Left cardiac atrium (tissue), 4 donors: ENCODE measurements at regions not wholly inside any gene's neighbourhood (a gene's known extent, or its start where the extent isn't known, plus 50 kb on each side); places are given as distances from the start of the nearest gene placed in this dataset.
"Not testable (repeated sequence)": the region's sequence is repeated elsewhere in the genome, so short reads cannot be mapped to it uniquely, and the experiment has no call there.

Experiments used
- ATAC-seq, 2 donors: fragments of 200-7000 bp; cut with Tn5 transposase; one replicate each; pipeline ENCODE4 v1.9.1; 2020; ENCODE audit warnings: mild to moderate bottlenecking in 2 of 2, moderate library complexity in 2 of 2
- DNase-seq: peaks from one replicate; pipeline ENCODE4 v3.0.0-alpha.2; 2020
- intact Hi-C, 2 donors: fragments of 100-400 bp; cut with DNase I; formaldehyde crosslinking; loops; one replicate each; pipeline versions ENCODE4 v1.14.1 to v1.15.1; 2022 to 2023
- donor health status: DM: no; HTN: yes; CAD: no.
- donor health status: DM: no; HTN: yes; CAD: no; lungs with severe emphysema.
- donor health status: DM: yes; HTN: yes; CAD: no.
- donor health status: Dilated cardiomyopathy.

GRCh38 chrX:76977452-76977851 is 469.7 kb upstream of the FGF16 start:
- ATAC-seq: no peak

GRCh38 chrX:76987381-76987780 is 459.8 kb upstream of the FGF16 start:
- ATAC-seq (no peak), DNase-seq (no peak)
- intact Hi-C loops: no loop called here

More at GRCh38 chrX:76977452-76977851, 469.7 kb upstream of the FGF16 start:
- intact Hi-C loops: no loop called here
- DNase-seq: no peak

GRCh38 chrX:76996641-76997040 is 450.5 kb upstream of the FGF16 start:
- ATAC-seq (no peak), DNase-seq (no peak)
- intact Hi-C loops: no loop called here

GRCh38 chrX:77003530-77003929 is 443.7 kb upstream of the FGF16 start:
- peak in 1 of 2 donors; percentile 32 for ATAC-seq
- no peak for DNase-seq
- intact Hi-C loops: no loop called here

GRCh38 chrX:77003956-77004355 is 443.2 kb upstream of the FGF16 start:
- DNase-seq: no peak
- intact Hi-C loops: no loop called here
- ATAC-seq: peak in 1 of 2 donors; percentile 82

GRCh38 chrX:77009691-77010090 is 437.5 kb upstream of the FGF16 start:
- DNase-seq (no peak), ATAC-seq (peak in 1 of 2 donors; percentile 78)
- intact Hi-C loops: no loop called here

- intact Hi-C loops: no loop called here
- no peak for ATAC-seq
- DNase-seq: no peak
Measured at GRCh38 chrX:77014377-77015372, 432.5 kb upstream of the FGF16 start.

- intact Hi-C loops: no loop called here
- DNase-seq: no peak
- no peak for ATAC-seq
Measured at GRCh38 chrX:77017093-77017492, 430.1 kb upstream of the FGF16 start.

DNA sequence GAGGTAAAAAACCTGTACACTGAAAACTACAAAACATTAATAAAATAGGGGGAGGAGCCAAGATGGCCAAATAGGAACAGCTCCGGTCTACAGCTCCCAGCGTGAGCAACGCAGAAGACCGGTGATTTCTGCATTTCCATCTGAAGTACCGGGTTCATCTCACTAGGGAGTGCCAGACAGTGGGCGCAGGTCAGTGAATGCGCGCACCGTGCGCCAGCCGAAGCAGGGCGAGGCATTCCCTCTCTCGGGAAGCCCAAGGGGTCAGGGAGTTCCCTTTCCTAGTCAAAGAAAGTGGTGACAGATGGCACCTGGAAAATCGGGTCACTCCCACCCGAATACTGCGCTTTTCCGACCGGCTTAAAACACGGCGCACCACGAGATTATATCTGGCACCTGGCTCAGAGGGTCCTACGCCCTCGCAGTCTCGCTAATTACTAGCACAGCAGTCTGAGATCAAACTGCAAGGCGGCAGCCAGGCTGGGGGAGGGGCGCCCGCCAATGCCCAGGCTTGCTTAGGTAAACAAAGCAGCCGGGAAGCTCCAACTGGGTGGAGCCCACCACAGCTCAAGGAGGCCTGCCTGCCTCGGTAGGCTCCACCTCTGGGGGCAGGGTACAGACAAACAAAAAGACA is 400.9 kb upstream of the FGF16 start:
- intact Hi-C loops, DNase-seq, ATAC-seq: not testable (repeated sequence)

DNA sequence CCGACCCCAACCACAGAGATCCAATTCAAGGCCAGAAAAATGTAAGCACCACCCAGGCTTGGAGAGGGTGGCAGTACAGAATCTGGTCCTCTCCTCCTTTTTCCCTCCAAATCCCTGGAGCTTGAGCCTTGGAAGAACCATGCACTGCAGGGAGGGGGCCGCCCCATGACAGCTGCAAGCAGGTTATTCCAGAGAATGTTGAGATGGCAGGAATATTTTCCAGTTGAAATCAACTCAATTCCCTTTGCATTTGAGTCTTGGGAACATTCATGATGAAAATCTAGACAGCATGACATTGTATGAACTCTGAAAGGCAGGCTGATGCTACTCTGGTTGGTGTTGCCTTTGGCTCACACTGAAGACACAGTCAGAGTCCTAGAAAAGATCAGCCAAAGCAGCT is 386.6 kb upstream of the FGF16 start:
- intact Hi-C loops: no loop called here
- no peak for ATAC-seq
- DNase-seq: no peak

GRCh38 chrX:77061022-77061421 is 386.2 kb upstream of the FGF16 start:
- ATAC-seq (no peak), DNase-seq (no peak)
- intact Hi-C loops: no loop called here

DNA sequence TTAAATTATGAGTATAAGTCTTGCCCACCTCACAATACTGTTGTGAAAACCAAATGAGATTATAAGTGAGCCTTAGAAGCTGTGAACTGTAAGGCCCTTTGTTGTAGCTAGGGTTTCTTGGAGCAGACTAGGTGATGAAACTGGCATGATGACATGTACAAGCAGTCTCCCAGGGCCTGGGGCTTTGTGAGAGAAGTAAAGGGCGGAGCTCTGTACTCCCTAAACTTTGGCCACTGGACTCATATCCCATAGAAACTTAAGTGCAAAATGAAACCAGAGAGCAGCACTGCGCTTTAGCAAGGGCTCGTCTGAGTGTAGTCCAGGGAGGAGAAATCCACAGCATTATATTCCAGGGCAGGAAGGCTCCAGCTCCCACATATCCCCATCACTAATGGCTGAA is 385.6 kb upstream of the FGF16 start:
- DNase-seq (no peak), ATAC-seq (peak in 1 of 2 donors; percentile 59)

GRCh38 chrX:77065896-77066295 is 381.3 kb upstream of the FGF16 start:
- no peak for ATAC-seq
- intact Hi-C loops: no loop called here
- no peak for DNase-seq

More for the DNA sequence above, 385.6 kb upstream of the FGF16 start:
- intact Hi-C loops: no loop called here

GRCh38 chrX:77070202-77070918 is 376.8 kb upstream of the FGF16 start:
- ATAC-seq: no peak
- intact Hi-C loops: no loop called here
- no peak for DNase-seq

DNA sequence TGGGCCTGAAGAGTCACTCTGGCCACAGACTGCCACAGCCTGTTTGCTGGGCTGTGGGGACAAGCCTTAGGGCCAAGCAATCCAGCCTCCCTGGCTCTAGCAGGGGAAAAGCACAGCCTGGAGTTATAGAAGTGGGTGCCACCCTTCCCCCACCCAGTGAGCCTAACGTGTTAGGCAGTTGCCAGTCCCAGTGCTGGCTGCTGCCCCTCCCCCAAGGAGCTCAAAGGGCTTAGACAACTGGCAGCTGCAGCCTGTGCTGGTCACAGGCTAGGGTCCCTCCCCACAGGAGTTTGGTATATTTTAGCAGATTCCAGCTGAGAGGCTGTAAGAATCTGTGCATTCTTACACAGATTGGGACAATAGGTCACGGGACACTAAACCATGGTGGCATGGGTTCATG is 370.3 kb upstream of the FGF16 start:
- no peak for ATAC-seq
- intact Hi-C loops: no loop called here
- DNase-seq: no peak

GRCh38 chrX:77081237-77081636 is 366.0 kb upstream of the FGF16 start:
- DNase-seq, ATAC-seq, intact Hi-C loops: not testable (repeated sequence)

DNA sequence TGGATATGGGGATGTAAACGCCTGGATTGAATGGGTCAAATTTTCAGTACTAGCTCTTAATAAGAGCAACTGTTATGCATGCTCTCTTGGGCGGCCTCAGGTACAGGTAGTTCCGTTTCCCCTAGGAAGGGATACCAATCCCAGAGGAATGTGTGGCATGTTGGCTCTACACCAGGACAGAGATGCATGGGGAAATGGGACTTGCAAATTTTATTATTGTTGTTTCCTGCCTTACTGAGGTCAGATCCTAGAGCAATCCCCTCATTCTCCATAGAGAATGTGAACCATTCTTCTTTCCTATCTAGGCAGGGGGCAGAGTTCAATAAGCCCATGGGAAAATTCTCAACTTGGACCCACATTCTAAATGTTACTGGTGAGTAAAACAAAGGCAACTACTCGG is 361.8 kb upstream of the FGF16 start:
- intact Hi-C loops: no loop called here
- no peak for DNase-seq
- no peak for ATAC-seq

DNA sequence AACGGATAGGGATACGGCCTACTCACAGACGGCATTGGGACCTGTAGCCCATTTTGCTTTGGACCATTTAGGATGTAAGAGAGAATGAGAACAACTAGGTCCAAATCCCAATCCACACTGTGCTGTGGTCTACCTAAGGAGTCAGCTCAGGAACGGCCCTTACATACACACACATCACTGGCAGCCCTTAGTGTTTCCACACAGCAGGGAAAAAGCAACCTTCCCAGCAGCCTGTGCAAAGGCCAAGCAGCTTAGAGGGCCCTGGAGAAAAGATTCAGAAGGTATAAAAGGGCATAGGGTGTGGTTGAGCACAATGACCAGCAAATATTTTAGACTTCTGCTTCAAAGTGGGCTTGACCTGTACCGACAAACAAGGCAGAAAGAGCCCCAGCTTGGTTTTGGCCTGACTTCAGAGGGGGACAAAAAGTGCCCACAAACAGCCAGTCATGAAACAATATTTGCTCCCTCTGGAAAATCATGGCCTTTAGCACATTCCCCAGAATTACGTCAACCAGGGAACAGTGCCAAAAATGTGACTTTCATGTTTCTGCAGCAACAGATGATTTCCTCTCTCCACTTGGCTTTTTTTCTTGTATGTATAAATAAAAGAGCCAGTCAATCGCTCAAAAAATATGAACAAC is 359.5 kb upstream of the FGF16 start:
- ATAC-seq: peak; percentile 37 to 76
- DNase-seq: peak; percentile 30
- intact Hi-C loops: no loop called here

GRCh38 chrX:77088233-77088632 is 359.0 kb upstream of the FGF16 start:
- intact Hi-C loops: no loop called here
- DNase-seq (no peak), ATAC-seq (no peak)
